ENCODE measurements at regions not wholly inside any gene's neighbourhood (a gene's known extent, or its start where the extent isn't known, plus 50 kb on each side); places are given as distances from the start of the nearest gene placed in this dataset.

- no peak for TF ChIP-seq CTCF (IDR thresholded peaks at IDR 0.05; ENCODE audit: extremely low read depth in 1 of 2, insufficient read depth in 1 of 2, low read depth in 1 of 2, low read length in 2 of 2)
- no peak for TF ChIP-seq MAX (IDR thresholded peaks at IDR 0.05; ENCODE audit: insufficient read depth, insufficient read length)
- TF ChIP-seq MYC (IDR thresholded peaks at IDR 0.05; ENCODE audit: low read depth, low read length), result no peak
- no peak for TF ChIP-seq EZH2 (IDR thresholded peaks at IDR 0.05; ENCODE audit: borderline replicate concordance, low read depth, low read length, severe bottlenecking)
- no peak for TF ChIP-seq JUN (IDR thresholded peaks at IDR 0.05; ENCODE audit: borderline replicate concordance, insufficient read depth, insufficient read length, low read depth)
- no peak for TF ChIP-seq FOS (IDR thresholded peaks at IDR 0.05; ENCODE audit: borderline replicate concordance, insufficient read depth, low read length)
- TF ChIP-seq POLR2AphosphoS5 (IDR thresholded peaks at IDR 0.05; ENCODE audit: insufficient read depth, low read depth, low read length), result no peak
- no peak for TF ChIP-seq POLR2A (IDR thresholded peaks at IDR 0.05; ENCODE audit: low read depth, low read length)
Observed at GRCh38 chr2:128512379-128513115, 193.9 kb upstream of the HS6ST1 start.
